T-cell (primary cell): ENCODE measurements at regions not wholly inside any gene's neighbourhood (a gene's known extent, or its start where the extent isn't known, plus 50 kb on each side); places are given as distances from the start of the nearest gene placed in this dataset.
"Not testable (repeated sequence)": the region's sequence is repeated elsewhere in the genome, so short reads cannot be mapped to it uniquely, and the experiment has no call there.

Source experiments
- ATAC-seq, 4 experiments: fragments of 200-7000 bp in 3 of 4; fragments of 150-1000 bp in 1 of 4; cut with Tn5 transposase; replicated peaks in 1 of 4; 1 replicate in 3 of 4; 2 replicates in 1 of 4; pipeline ENCODE4 v1.10.0; 2021; ENCODE audit warnings: moderate library complexity in 3 of 4, mild to moderate bottlenecking in 2 of 4, moderate number of reproducible peaks in 1 of 4
- CTCF ChIA-PET, 2 donors: fragments of 300-600 bp; sonication (Branson Sonifier 250); formaldehyde crosslinking; loops; one replicate each; lab custom pipeline; 2022; ENCODE audit warnings: antibody characterized with exemption in 2 of 2; lab: Charles Lee
- POLR2A ChIA-PET, 2 donors: fragments of 300-600 bp; sonication (Branson Sonifier 250); formaldehyde crosslinking; loops; one replicate each; lab custom pipeline; 2022; ENCODE audit warnings: antibody characterized with exemption in 2 of 2; lab: Charles Lee
- DNase-seq, 35 experiments: peaks; one replicate each; pipeline versions ENCODE4 v3.0.0 to v3.0.0-alpha.2; 2013 to 2023
- H3K27ac ChIP-seq: one replicate; pipeline ENCODE4 v1.5.1; 2013; ENCODE audit warnings: low read length
- H3K27me3 ChIP-seq, 2 experiments: replicated peaks in 1 of 2; 1 replicate in 1 of 2; 2 replicates in 1 of 2; pipeline versions ENCODE4 v1.6.1 to v1.7.0; 2013; ENCODE audit warnings: low read length in 1 of 2, mixed read lengths in 1 of 2; ENCODE audit not compliant: control insufficient read depth in 2 of 2, insufficient read depth in 2 of 2; ENCODE audit errors: extremely low read depth in 1 of 2
- H3K36me3 ChIP-seq, 2 donors: 1 replicate in 1 of 2; 2 replicates in 1 of 2; pipeline versions ENCODE4 v1.6.1 to v1.7.0; 2013; ENCODE audit warnings: low read length in 1 of 2; ENCODE audit not compliant: control insufficient read depth in 2 of 2, insufficient read depth in 1 of 2; ENCODE audit errors: extremely low read depth in 1 of 2
- H3K4me1 ChIP-seq, 2 experiments: 1 replicate in 1 of 2; 2 replicates in 1 of 2; pipeline versions ENCODE4 v1.6.1 to v1.7.0; 2013; ENCODE audit warnings: low read length in 2 of 2, mixed read lengths in 1 of 2; ENCODE audit not compliant: insufficient read depth in 2 of 2, control insufficient read depth in 1 of 2; ENCODE audit errors: extremely low read depth in 1 of 2
- H3K4me3 ChIP-seq, 2 donors: 1 replicate in 1 of 2; 2 replicates in 1 of 2; pipeline versions ENCODE4 v1.5.1 to v1.7.0; 2013; ENCODE audit warnings: mild to moderate bottlenecking in 2 of 2, low read length in 1 of 2, moderate library complexity in 1 of 2; ENCODE audit not compliant: control insufficient read depth in 1 of 2; ENCODE audit errors: extremely low read depth in 1 of 2
- H3K9me3 ChIP-seq: 2 replicates; pipeline ENCODE4 v1.7.0; 2013
- H3K27ac Mint-ChIP-seq, 2 donors: one replicate each; pipeline ENCODE4 v1.8.0; 2020 to 2021; ENCODE audit warnings: mild to moderate bottlenecking in 2 of 2, mixed read lengths in 2 of 2
- H3K27me3 Mint-ChIP-seq, 2 donors: one replicate each; pipeline ENCODE4 v1.8.0; 2021 to 2022; ENCODE audit warnings: mixed read lengths in 2 of 2
- H3K36me3 Mint-ChIP-seq: one replicate; pipeline ENCODE4 v1.8.0; 2021; ENCODE audit warnings: mixed read lengths
- H3K4me1 Mint-ChIP-seq, 3 donors: one replicate each; pipeline ENCODE4 v1.8.0; 2020 to 2022; ENCODE audit warnings: mixed read lengths in 3 of 3, mild to moderate bottlenecking in 1 of 3
- H3K4me3 Mint-ChIP-seq, 3 donors: one replicate each; pipeline ENCODE4 v1.8.0; 2020 to 2022; ENCODE audit warnings: mild to moderate bottlenecking in 3 of 3, mixed read lengths in 3 of 3, moderate library complexity in 3 of 3
- H3K9me3 Mint-ChIP-seq, 3 donors: one replicate each; pipeline ENCODE4 v1.8.0; 2020 to 2022; ENCODE audit warnings: mixed read lengths in 3 of 3
- WGBS: methylation state at CpG from one replicate; pipeline ENCODE4 v1.1.5; 2013; ENCODE audit warnings: missing lambda C conversion rate; ENCODE audit not compliant: insufficient coverage; 5-methylcytosine and 5-hydroxymethylcytosine counted together

GRCh38 chr7:110548372-110548771 is 542.6 kb upstream of the LRRN3 start:
- H3K27ac ChIP-seq: no peak overlapping the region
- peaks cover 8 to 25% (median 15%) of the 10 kb centered on the region in 3 donors for H3K9me3 Mint-ChIP-seq
- no peaks in the 10 kb centered on the region for H3K4me1 Mint-ChIP-seq
- H3K4me3 Mint-ChIP-seq: no peak overlapping the region
- DNase-seq (no peak), ATAC-seq (no peak)
- no peaks in the 10 kb centered on the region for H3K27me3 Mint-ChIP-seq
- no peaks in the 10 kb centered on the region for H3K36me3 Mint-ChIP-seq
- no peak overlapping the region for H3K4me3 ChIP-seq
- no peaks in the 10 kb centered on the region for H3K27me3 ChIP-seq
- H3K4me1 ChIP-seq: no peaks in the 10 kb centered on the region
- ChIA-PET POLR2A (no interaction called here), CTCF (no interaction called here)
- no peaks in the 10 kb centered on the region for H3K9me3 ChIP-seq
- H3K36me3 ChIP-seq: no peaks in the 10 kb centered on the region
- no peak overlapping the region for H3K27ac Mint-ChIP-seq

DNA sequence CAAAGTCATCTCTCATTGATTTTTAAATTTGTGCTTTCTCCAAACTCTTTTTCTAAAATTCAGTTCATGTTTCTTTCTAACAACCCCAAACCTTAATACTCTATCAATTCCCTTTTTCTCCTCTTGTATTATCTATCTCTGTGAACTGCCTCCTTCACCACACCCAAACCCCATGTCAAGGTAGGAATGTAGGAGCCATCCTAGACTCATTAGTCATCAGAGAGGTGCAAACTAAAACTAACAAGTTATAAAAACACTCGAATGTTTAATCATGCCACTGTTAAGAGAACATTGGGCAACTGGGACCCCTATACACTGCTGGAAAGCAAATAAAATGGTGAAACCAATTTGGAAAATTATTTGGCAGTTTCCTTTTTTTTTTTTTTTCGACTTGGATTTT is 533.8 kb upstream of the LRRN3 start:
- Histone ChIP-seq H3K36me3 (no peaks in the 10 kb centered on the region), H3K9me3 (no peaks in the 10 kb centered on the region), H3K4me3 (no peak overlapping the region), H3K27me3 (no peaks in the 10 kb centered on the region), H3K4me1 (no peaks in the 10 kb centered on the region), H3K27ac (no peak overlapping the region)
- no CpG with 5 or more reads among the region's 2 CpGs for whole genome bisulfite sequencing
- no peaks in the 10 kb centered on the region for H3K4me1 Mint-ChIP-seq
- H3K27me3 Mint-ChIP-seq: no peaks in the 10 kb centered on the region
- POLR2A ChIA-PET: no interaction called here
- DNase-seq (no peak), ATAC-seq (no peak)
- CTCF ChIA-PET: no interaction called here
- H3K4me3 Mint-ChIP-seq: no peak overlapping the region
- no peaks in the 10 kb centered on the region for H3K36me3 Mint-ChIP-seq
- H3K27ac Mint-ChIP-seq: no peak overlapping the region
- H3K9me3 Mint-ChIP-seq: peaks cover 0 to 13% (median 13%) of the 10 kb centered on the region in 3 donors

GRCh38 chr7:110563286-110563685 is 527.6 kb upstream of the LRRN3 start:
- H3K27ac Mint-ChIP-seq, H3K27ac ChIP-seq, CTCF ChIA-PET, POLR2A ChIA-PET, H3K4me3 Mint-ChIP-seq, H3K9me3 ChIP-seq, H3K27me3 ChIP-seq, H3K36me3 ChIP-seq, H3K36me3 Mint-ChIP-seq, H3K9me3 Mint-ChIP-seq, H3K4me1 ChIP-seq, ATAC-seq, H3K4me3 ChIP-seq, DNase-seq, H3K27me3 Mint-ChIP-seq, H3K4me1 Mint-ChIP-seq: not testable (repeated sequence)
- 93% methylated on average over 11 of the region's 18 CpGs for WGBS

DNA sequence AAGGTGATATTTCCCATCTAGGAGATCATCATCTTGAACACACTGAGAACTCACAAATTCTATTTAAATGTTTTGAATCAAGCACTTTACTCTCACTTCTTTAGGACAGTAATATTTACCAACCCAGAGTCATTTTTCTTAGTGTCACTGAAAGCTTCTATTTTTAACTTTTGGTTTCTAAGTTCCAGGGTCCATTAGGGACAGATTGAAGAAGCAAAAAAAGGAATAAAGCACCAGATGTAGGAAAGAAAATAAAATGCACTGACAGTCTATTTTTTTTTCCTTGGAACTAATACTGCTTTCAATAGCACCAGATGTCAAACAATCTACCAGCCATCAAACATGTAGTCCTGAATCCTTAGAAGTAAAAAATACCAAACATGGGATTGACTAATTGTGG is 526.7 kb upstream of the LRRN3 start:
- no peaks in the 10 kb centered on the region for H3K36me3 Mint-ChIP-seq
- DNase-seq (no peak), ATAC-seq (no peak)
- H3K9me3 ChIP-seq: no peaks in the 10 kb centered on the region
- H3K4me3 ChIP-seq: no peak overlapping the region
- H3K4me3 Mint-ChIP-seq: no peak overlapping the region
- CTCF ChIA-PET: no interaction called here
- no peaks in the 10 kb centered on the region for H3K4me1 ChIP-seq
- no peaks in the 10 kb centered on the region for H3K27me3 Mint-ChIP-seq
- no peak overlapping the region for H3K27ac Mint-ChIP-seq
- no peak overlapping the region for H3K27ac ChIP-seq
- no peaks in the 10 kb centered on the region for H3K27me3 ChIP-seq
- POLR2A ChIA-PET: no interaction called here
- no peaks in the 10 kb centered on the region for H3K36me3 ChIP-seq
- H3K4me1 Mint-ChIP-seq: no peaks in the 10 kb centered on the region
- peaks cover 0 to 3% (median 3%) of the 10 kb centered on the region in 3 donors for H3K9me3 Mint-ChIP-seq

GRCh38 chr7:110568388-110568787 is 522.5 kb upstream of the LRRN3 start:
- no peak overlapping the region for H3K27ac Mint-ChIP-seq
- no peaks in the 10 kb centered on the region for H3K27me3 Mint-ChIP-seq
- no peaks in the 10 kb centered on the region for H3K4me1 Mint-ChIP-seq
- Histone ChIP-seq H3K9me3 (no peaks in the 10 kb centered on the region), H3K4me1 (no peaks in the 10 kb centered on the region), H3K27ac (no peak overlapping the region), H3K4me3 (no peak overlapping the region), H3K27me3 (no peaks in the 10 kb centered on the region), H3K36me3 (no peaks in the 10 kb centered on the region)
- ChIA-PET CTCF (no interaction called here), POLR2A (no interaction called here)
- DNase-seq: no peak
- H3K36me3 Mint-ChIP-seq: no peaks in the 10 kb centered on the region
- no CpG with 5 or more reads among the region's 3 CpGs for WGBS
- peaks cover 0 to 1% (median 1%) of the 10 kb centered on the region in 3 donors for H3K9me3 Mint-ChIP-seq
- no peak overlapping the region for H3K4me3 Mint-ChIP-seq
- no peak for ATAC-seq

- no peak overlapping the region for H3K4me3 Mint-ChIP-seq
- CTCF ChIA-PET: interaction anchor here in 1 of 2 donors (1.1 kb wide), 1 partner anchor 10 kb away, joined by 3 read pairs; no protein-coding TSS in a partner anchor
Observed at GRCh38 chr7:110568932-110569331, 522.0 kb upstream of the LRRN3 start.

GRCh38 chr7:110569486-110570205 is 521.3 kb upstream of the LRRN3 start:
- 76% methylated on average over 2 of the region's 6 CpGs for WGBS
- DNase-seq (no peak), ATAC-seq (no peak)
- Histone ChIP-seq H3K36me3 (no peaks in the 10 kb centered on the region), H3K9me3 (no peaks in the 10 kb centered on the region), H3K27me3 (no peaks in the 10 kb centered on the region), H3K4me1 (no peaks in the 10 kb centered on the region), H3K27ac (no peak overlapping the region), H3K4me3 (no peak overlapping the region)
- Mint-ChIP-seq H3K27me3 (no peaks in the 10 kb centered on the region), H3K9me3 (no peaks in the 10 kb centered on the region), H3K27ac (no peak overlapping the region), H3K4me1 (no peaks in the 10 kb centered on the region), H3K4me3 (no peak overlapping the region), H3K36me3 (no peaks in the 10 kb centered on the region)
- ChIA-PET POLR2A (no interaction called here), CTCF (interaction anchor here in 1 of 2 donors (1.1 kb wide), 1 partner anchor 9 kb away, joined by 3 read pairs; no protein-coding TSS in a partner anchor)

More at GRCh38 chr7:110568932-110569331, 522.0 kb upstream of the LRRN3 start:
- POLR2A ChIA-PET: no interaction called here
- Histone ChIP-seq H3K4me3 (no peak overlapping the region), H3K36me3 (no peaks in the 10 kb centered on the region), H3K27me3 (no peaks in the 10 kb centered on the region), H3K27ac (no peak overlapping the region), H3K4me1 (no peaks in the 10 kb centered on the region), H3K9me3 (no peaks in the 10 kb centered on the region)
- Mint-ChIP-seq H3K4me1 (no peaks in the 10 kb centered on the region), H3K27me3 (no peaks in the 10 kb centered on the region), H3K27ac (no peak overlapping the region), H3K36me3 (no peaks in the 10 kb centered on the region), H3K9me3 (no peaks in the 10 kb centered on the region)
- WGBS: no CpG with 5 or more reads among the region's 6 CpGs
- ATAC-seq: no peak
- DNase-seq: no peak
